ENCODE measurements at regions not wholly inside any gene's neighbourhood (a gene's known extent, or its start where the extent isn't known, plus 50 kb on each side); places are given as distances from the start of the nearest gene placed in this dataset.

- TF ChIP-seq REST (IDR thresholded peaks at IDR 0.05; ENCODE audit: low read depth) (no peak), TAF1 (IDR thresholded peaks at IDR 0.05; ENCODE audit: low read depth) (no peak), RAD21 (IDR thresholded peaks at IDR 0.05; ENCODE audit: low read depth) (no peak), MAX (IDR thresholded peaks at IDR 0.05) (no peak)
These were observed 473.2 kb downstream of the RBFOX1 start for GRCh38 chr16:7805686-7806396.

Data from Ishikawa (cell line).